ENCODE measurements at regions not wholly inside any gene's neighbourhood (a gene's known extent, or its start where the extent isn't known, plus 50 kb on each side); places are given as distances from the start of the nearest gene placed in this dataset.
"Not testable (repeated sequence)": the region's sequence is repeated elsewhere in the genome, so short reads cannot be mapped to it uniquely, and the experiment has no call there.

DNA sequence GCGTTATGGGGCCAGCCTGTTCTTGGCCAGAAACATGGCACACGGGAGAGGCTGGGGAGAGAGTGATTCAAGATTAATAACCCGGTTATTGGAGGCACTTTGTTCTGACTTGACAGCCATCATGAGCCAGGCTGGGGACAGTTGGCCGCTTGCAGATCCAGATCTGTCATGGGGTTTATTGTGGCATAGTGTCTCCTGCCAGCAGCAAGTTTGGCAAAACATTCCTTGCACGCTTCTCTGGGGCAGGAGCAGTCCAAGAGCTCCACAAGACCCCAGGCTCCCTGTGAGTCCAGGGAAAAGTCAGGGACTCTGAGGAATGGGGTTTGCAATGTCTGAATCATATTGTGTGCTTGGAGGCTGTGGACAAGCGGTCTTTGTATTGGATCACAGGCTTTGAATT lies 270.4 kb downstream of the MIAT start:
- DNase-seq (ENCODE audit: low read depth): no peak

GRCh38 chr22:26931471-26931870 lies 274.1 kb downstream of the MIAT start:
- no peak for DNase-seq (ENCODE audit: low read depth)

GRCh38 chr22:26933105-26933590 lies 275.8 kb downstream of the MIAT start:
- DNase-seq (ENCODE audit: low read depth): no peak

DNA sequence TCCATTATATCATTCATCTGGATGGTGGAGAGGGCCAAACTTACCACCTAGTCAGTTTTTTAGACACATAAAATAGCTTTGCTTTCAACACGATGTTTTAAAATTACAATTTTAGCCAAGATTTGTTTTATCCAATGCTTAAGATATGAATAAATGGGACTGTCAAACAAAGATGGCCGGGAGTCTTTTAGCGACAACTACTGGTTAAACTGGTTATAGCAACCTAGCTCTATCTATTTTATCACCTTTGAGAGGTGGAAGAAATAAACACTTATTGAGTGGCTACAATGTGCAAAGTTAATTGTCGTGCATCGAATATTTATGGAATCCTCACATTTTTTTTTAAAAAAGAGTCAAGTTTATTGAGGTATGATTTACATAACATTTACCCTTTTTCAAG lies 279.8 kb downstream of the MIAT start:
- no peak for DNase-seq (ENCODE audit: low read depth)

- DNase-seq (ENCODE audit: low read depth): no peak
These were observed 282.1 kb downstream of the MIAT start for GRCh38 chr22:26939466-26939865.

DNA sequence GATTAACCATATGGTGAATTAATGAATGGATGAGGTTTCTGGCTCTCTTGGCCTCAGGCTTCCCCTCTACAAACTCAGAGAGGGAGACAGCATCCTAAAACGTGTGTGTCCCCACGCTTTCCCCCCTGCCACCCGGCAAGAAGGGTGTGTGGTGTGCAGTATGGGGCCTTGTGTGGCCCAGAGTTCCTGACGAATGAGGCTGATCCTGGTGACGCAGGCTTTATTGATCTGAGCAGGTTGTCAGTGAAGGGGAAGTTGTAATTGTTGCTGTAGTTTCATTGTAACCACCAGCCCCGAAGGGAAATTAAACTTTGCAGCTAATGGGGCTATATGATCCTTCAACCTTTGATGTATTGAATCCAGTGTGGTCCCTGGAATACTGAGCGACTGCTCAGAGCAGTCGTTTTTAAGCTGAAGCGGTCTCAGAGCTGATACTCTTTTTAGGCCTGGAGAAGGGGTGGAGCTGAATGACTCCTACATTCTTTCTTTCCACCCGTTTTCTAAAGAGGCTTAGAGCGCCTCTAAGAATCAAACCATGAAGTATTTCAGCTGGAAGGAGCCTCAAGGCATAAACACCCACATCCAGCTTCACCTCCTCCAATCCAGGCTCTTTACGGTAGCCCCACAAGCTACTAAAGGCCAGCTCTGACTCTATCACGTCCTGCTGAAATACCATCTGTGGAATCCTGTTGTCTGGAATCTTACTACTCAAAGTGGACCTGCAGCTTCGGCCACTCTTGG lies 284.7 kb downstream of the MIAT start:
- no peak for DNase-seq (ENCODE audit: low read depth)

DNA sequence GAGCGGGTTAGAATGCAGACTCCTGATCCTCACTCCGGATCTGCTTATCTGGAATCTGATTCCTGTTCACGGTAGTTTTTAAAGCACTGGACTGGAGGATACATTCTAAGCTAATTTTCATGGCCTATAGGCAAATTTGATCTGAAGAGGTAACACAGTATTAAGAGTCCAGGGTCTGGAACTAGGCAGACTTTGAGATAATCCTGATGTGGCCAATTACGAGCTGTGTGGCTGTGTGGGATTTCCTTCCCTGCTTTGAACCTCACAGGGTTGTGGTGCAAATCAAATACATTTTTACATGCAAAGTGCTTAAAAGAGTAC lies 285.2 kb downstream of the MIAT start:
- DNase-seq (ENCODE audit: low read depth): no peak

GRCh38 chr22:26945565-26945964 lies 288.2 kb downstream of the MIAT start:
- no peak for DNase-seq (ENCODE audit: low read depth)

DNA sequence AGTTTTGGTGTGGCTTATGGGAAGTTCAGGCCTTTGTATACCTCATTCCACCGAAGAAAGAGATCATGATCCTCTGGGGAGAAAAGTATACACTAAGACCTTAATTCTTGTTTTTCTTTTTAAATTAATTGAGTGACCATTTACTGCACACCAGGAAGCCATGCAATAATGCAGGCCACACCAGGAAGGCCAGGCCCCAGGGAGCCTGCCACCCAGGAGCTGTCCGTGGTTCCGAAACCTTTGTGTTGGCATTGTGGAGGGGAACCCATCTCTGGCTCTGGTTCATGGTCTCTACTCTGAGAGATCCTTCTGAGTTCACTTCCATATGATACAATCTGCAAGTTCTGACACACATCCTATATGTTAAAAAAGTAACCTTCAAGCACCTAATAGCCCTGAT lies 291.8 kb downstream of the MIAT start:
- DNase-seq (ENCODE audit: low read depth): no peak

GRCh38 chr22:26951139-26951538 lies 293.8 kb downstream of the MIAT start:
- not testable (repeated sequence) for DNase-seq (ENCODE audit: low read depth)

DNA sequence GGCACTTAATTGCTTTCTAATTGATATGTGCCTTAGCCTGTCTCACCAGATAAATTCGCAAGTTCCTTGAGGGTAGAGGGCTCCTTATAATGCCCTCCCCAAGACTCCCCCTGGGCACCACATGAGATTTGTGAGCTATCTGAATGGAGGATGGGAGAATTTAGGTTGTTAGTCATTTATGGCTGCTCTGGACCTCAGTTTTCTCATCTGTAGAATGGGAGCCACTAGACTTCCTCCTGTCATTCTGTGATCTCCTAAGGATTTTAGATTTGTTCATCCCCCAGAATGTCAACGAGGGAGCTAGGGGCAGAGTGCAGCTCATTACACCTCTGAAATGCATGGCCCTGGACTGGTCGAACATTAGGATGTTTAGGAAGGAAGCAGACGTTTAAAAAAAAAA lies 294.6 kb downstream of the MIAT start:
- DNase-seq (ENCODE audit: low read depth): no peak

DNA sequence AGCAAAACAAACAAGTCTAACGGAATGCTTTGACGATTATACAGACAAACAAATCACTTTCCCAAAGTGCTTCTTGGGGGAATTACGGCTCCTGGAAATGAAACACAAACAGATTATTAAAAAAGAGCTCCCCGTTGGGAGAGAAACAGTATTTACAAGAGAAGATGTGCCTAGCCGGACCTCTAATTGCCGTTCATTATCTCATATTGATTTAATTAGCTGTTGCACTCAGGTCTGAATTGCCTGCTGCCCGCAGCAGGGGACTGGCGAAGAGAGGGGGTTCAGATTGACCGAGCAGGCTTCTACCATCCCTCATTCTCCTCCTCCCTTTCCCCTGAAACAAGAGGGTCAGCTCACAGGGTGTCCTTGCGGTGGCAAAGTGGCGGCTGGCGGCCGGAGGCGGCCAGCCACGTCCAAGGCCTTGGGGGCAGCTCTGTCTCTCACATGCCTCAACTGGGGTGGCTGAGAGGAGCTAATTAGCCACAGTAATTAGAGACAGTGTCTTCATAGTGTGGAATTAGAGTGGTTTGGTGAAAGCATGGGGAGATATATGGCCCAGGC lies 295.1 kb downstream of the MIAT start:
- DNase-seq (ENCODE audit: low read depth): no peak

GRCh38 chr22:26953012-26953883 lies 295.9 kb downstream of the MIAT start:
- DNase-seq (ENCODE audit: low read depth): no peak

GRCh38 chr22:26956371-26956770 lies 299.0 kb downstream of the MIAT start:
- DNase-seq (ENCODE audit: low read depth): no peak

DNA sequence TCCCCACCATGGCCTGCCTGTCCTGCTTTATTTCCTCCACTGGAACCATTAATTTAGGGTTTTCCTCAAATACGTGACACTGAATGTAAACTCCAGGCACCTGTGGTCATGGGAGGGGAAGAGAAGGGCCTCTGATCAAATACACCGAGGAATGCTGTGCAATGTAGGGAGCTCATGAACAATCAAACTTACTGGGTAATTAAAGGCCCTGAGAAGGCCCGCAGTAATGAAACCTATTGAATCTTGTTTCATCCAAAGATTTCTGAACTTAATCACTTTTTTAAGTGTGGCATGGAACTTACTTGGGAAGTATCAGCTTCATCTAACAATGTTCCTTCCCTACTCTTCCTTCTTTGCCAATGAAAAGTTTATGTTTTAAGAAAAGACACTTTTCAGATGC lies 299.8 kb downstream of the MIAT start:
- no peak for DNase-seq (ENCODE audit: low read depth)

GRCh38 chr22:26957897-26958296 lies 300.5 kb downstream of the MIAT start:
- DNase-seq (ENCODE audit: low read depth): no peak

DNA sequence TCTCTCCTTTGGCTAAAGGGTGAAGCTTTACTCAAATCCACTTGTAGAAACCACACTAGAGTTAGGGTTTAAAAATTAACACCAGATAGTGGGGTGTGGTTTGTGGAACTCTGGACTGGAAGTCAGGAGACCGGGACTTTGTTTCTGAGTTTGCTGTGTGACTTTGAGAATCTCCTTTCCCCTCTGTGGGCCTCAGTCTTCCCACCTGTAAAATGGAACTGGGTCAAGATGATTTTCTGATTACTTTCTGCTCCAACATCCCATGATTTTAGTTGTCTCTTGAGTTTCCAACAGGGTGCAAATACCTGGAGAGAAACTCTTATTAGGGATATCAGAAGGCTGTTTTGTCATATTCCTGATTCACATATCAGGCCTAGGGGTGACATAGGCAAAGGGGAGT lies 301.0 kb downstream of the MIAT start:
- no peak for DNase-seq (ENCODE audit: low read depth)

GRCh38 chr22:26964642-26965041 lies 307.3 kb downstream of the MIAT start:
- DNase-seq (ENCODE audit: low read depth): no peak

DNA sequence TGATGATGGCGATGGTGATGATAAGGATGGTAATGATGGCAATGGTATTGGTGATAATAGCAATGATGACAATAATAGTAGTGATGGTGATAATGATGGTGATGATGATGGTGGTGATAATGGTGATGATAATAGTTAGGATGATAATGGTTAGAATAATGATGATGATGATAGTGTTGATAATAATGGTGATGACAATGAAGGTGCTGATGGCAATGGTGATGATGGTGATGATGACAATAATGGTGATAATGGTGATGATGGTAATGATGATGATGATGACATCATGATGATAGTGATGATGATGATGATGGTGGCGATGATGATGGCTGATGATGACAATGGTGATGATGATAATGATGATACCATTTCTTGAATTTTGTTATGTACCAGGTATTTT lies 309.9 kb downstream of the MIAT start:
- DNase-seq (ENCODE audit: low read depth): no peak

DNA sequence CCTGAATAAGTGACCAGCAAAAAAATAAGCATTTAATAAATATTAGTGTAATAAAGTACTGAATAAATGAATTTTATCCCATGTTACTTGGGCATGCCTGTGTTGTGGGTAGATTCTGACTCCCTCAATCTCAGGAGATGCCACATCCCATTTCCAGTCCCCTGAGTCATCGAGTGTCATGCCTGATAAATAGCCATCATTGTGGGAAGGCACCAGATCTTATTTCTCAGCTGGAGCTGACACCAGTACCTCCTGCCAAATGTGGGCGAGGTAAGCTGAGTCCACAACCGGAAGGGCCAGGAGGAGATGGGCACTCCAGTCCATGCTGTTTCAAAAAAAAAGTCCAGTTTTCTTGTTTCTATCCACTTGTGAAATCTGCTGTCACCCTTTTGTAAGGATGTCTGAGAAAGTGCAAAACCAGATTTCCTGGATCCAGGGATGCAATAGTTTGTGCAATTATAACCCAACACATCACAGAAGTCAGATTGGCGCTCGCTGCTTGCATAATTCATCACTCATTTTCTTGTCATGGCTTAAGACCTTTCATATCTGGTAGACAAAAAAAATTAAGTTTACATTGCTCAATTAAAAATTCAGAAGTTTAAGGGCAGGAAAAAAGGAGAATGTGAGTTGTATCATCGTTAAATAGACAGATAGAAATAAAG lies 311.6 kb downstream of the MIAT start:
- no peak for DNase-seq (ENCODE audit: low read depth)

GRCh38 chr22:26970809-26971394 lies 313.5 kb downstream of the MIAT start:
- DNase-seq (ENCODE audit: low read depth): no peak

- DNase-seq (ENCODE audit: low read depth): no peak
These were observed 314.9 kb downstream of the MIAT start for GRCh38 chr22:26972286-26972685.

All from T follicular helper cell (primary cell).